ENCODE measurements at regions not wholly inside any gene's neighbourhood (a gene's known extent, or its start where the extent isn't known, plus 50 kb on each side); places are given as distances from the start of the nearest gene placed in this dataset.

GRCh38 chr7:52684388-52684787 lies 351.0 kb upstream of the POM121L12 start:
- no peaks in the 10 kb centered on the region for H3K9me3 Mint-ChIP-seq
- no peak for DNase-seq (ENCODE audit: low spot score)
- Histone ChIP-seq H3K4me2 (no peak overlapping the region), H3K9ac (no peak overlapping the region), H2AFZ (replicated peaks) (no peak overlapping the region), H3K27ac (no peak overlapping the region), H3F3A (ENCODE audit: low read depth) (no peaks in the 10 kb centered on the region), H3K4me1 (no peaks in the 10 kb centered on the region), H4K20me1 (ENCODE audit: low read depth) (no peaks in the 10 kb centered on the region), H3K79me2 (ENCODE audit: low read depth) (no peaks in the 10 kb centered on the region), H3K4me3 (no peak overlapping the region), H3K9me3 (ENCODE audit: low read depth) (no peaks in the 10 kb centered on the region), H3K36me3 (no peaks in the 10 kb centered on the region), H3K27me3 (no peaks in the 10 kb centered on the region)
- H3K27me3 Mint-ChIP-seq (ENCODE audit: insufficient read depth, low read depth), result no peaks in the 10 kb centered on the region
- TF ChIP-seq EZH2phosphoT487 (IDR thresholded peaks at IDR 0.05) (no peak), CTCF (IDR thresholded peaks at IDR 0.05) (no peak), EZH2 (IDR thresholded peaks at IDR 0.05) (no peak)
- H3K27ac Mint-ChIP-seq, result no peak overlapping the region
- H3K36me3 Mint-ChIP-seq, result no peaks in the 10 kb centered on the region
- H3K4me1 Mint-ChIP-seq, result no peaks in the 10 kb centered on the region
- no peak overlapping the region for H3K4me3 Mint-ChIP-seq

- H3K4me3 ChIP-seq, result no peak overlapping the region
- no peak overlapping the region for H2AFZ ChIP-seq (replicated peaks)
- no peak for TF ChIP-seq EZH2 (IDR thresholded peaks at IDR 0.05)
Observed at GRCh38 chr7:52682993-52683392, 352.4 kb upstream of the POM121L12 start.

GRCh38 chr7:52670608-52671225 lies 364.7 kb upstream of the POM121L12 start:
- H3K4me3 Mint-ChIP-seq, result no peak overlapping the region
- H3K27me3 Mint-ChIP-seq (ENCODE audit: insufficient read depth, low read depth), result peaks cover 4% of the 10 kb centered on the region
- H3F3A ChIP-seq (ENCODE audit: low read depth), result peaks cover 8% of the 10 kb centered on the region
- no peak overlapping the region for H3K9ac ChIP-seq
- DNase-seq (ENCODE audit: low spot score), result peak; percentile 66
- peak overlapping the region; percentile 42 for H3K27ac ChIP-seq
- peaks cover 2% of the 10 kb centered on the region for H3K9me3 Mint-ChIP-seq
- peak overlapping the region; percentile 30 for H2AFZ ChIP-seq (replicated peaks)
- no peaks in the 10 kb centered on the region for H3K36me3 Mint-ChIP-seq
- H3K4me1 Mint-ChIP-seq, result peaks cover 6% of the 10 kb centered on the region
- no peaks in the 10 kb centered on the region for H4K20me1 ChIP-seq (ENCODE audit: low read depth)
- H3K79me2 ChIP-seq (ENCODE audit: low read depth), result no peaks in the 10 kb centered on the region
- no peaks in the 10 kb centered on the region for H3K36me3 ChIP-seq
- no peak for TF ChIP-seq EZH2phosphoT487 (IDR thresholded peaks at IDR 0.05)
- no peak for TF ChIP-seq CTCF (IDR thresholded peaks at IDR 0.05)
- no peak for TF ChIP-seq EZH2 (IDR thresholded peaks at IDR 0.05)
- H3K4me1 ChIP-seq, result peaks cover 13% of the 10 kb centered on the region
- peak overlapping the region; percentile 1 for H3K4me2 ChIP-seq
- H3K4me3 ChIP-seq, result no peak overlapping the region
- H3K9me3 ChIP-seq (ENCODE audit: low read depth), result no peaks in the 10 kb centered on the region
- H3K27ac Mint-ChIP-seq, result no peak overlapping the region
- H3K27me3 ChIP-seq, result no peaks in the 10 kb centered on the region

More at GRCh38 chr7:52682993-52683392, 352.4 kb upstream of the POM121L12 start:
- Histone ChIP-seq H3K9ac (no peak overlapping the region), H3K4me2 (no peak overlapping the region), H3K4me1 (no peaks in the 10 kb centered on the region), H3K27ac (no peak overlapping the region), H3K36me3 (no peaks in the 10 kb centered on the region), H3F3A (ENCODE audit: low read depth) (no peaks in the 10 kb centered on the region), H4K20me1 (ENCODE audit: low read depth) (no peaks in the 10 kb centered on the region), H3K9me3 (ENCODE audit: low read depth) (no peaks in the 10 kb centered on the region), H3K27me3 (no peaks in the 10 kb centered on the region), H3K79me2 (ENCODE audit: low read depth) (no peaks in the 10 kb centered on the region)
- H3K36me3 Mint-ChIP-seq, result no peaks in the 10 kb centered on the region
- H3K9me3 Mint-ChIP-seq, result no peaks in the 10 kb centered on the region
- no peak overlapping the region for H3K4me3 Mint-ChIP-seq
- no peaks in the 10 kb centered on the region for H3K27me3 Mint-ChIP-seq (ENCODE audit: insufficient read depth, low read depth)
- no peak overlapping the region for H3K27ac Mint-ChIP-seq
- no peak for DNase-seq (ENCODE audit: low spot score)
- H3K4me1 Mint-ChIP-seq, result no peaks in the 10 kb centered on the region

- Mint-ChIP-seq H3K9me3 (peaks cover 7% of the 10 kb centered on the region), H3K27me3 (ENCODE audit: insufficient read depth, low read depth) (peaks cover 4% of the 10 kb centered on the region), H3K4me1 (peaks cover 6% of the 10 kb centered on the region), H3K4me3 (no peak overlapping the region), H3K36me3 (no peaks in the 10 kb centered on the region), H3K27ac (no peak overlapping the region)
- Histone ChIP-seq H3K4me3 (no peak overlapping the region), H3K27me3 (no peaks in the 10 kb centered on the region), H3F3A (ENCODE audit: low read depth) (peaks cover 8% of the 10 kb centered on the region), H2AFZ (replicated peaks) (no peak overlapping the region), H4K20me1 (ENCODE audit: low read depth) (no peaks in the 10 kb centered on the region), H3K9ac (no peak overlapping the region), H3K36me3 (no peaks in the 10 kb centered on the region), H3K9me3 (ENCODE audit: low read depth) (no peaks in the 10 kb centered on the region), H3K4me1 (peaks cover 13% of the 10 kb centered on the region), H3K27ac (no peak overlapping the region), H3K79me2 (ENCODE audit: low read depth) (no peaks in the 10 kb centered on the region), H3K4me2 (no peak overlapping the region)
- DNase-seq (ENCODE audit: low spot score), result no peak
- no peak for TF ChIP-seq CTCF (IDR thresholded peaks at IDR 0.05)
Observed at GRCh38 chr7:52669031-52669430, 366.4 kb upstream of the POM121L12 start.

Data from neural progenitor cell (in vitro differentiated cells).